ENCODE measurements at regions not wholly inside any gene's neighbourhood (a gene's known extent, or its start where the extent isn't known, plus 50 kb on each side); places are given as distances from the start of the nearest gene placed in this dataset.
"Not testable (repeated sequence)": the region's sequence is repeated elsewhere in the genome, so short reads cannot be mapped to it uniquely, and the experiment has no call there.

DNA sequence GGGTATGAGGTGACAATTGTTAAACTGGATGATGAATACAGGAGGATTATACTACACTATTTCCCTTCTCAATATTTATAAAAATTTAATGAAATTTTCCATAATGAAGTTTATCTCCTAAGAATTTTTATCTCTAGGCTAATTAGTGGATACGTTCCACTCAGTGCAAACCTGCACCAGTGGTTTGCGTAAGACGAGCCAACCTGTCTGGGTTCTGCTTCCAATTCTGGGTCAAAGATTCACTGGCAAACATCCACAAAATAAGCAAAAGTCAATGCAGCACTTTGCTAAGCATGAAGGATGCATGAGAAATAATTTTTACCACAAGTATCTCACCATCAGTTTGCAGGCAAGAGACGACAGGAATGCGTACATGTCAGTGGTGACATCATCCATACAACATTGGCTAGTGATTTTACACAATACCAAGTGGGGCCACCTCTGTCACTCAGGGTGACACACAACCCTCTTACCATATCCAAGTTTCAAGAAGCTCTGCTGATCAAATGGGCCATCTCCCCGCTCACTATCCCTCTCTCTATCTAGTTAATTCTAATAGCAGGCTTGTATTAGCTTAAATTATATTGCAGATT is 51.7 kb downstream of the FAM50B start:
- no peak for DNase-seq (ENCODE audit: low read depth in 2 of 3, low spot score in 2 of 3)

GRCh38 chr6:3902871-3903648 is 53.9 kb downstream of the FAM50B start:
- no peak for DNase-seq (ENCODE audit: low read depth in 2 of 3, low spot score in 2 of 3)

DNA sequence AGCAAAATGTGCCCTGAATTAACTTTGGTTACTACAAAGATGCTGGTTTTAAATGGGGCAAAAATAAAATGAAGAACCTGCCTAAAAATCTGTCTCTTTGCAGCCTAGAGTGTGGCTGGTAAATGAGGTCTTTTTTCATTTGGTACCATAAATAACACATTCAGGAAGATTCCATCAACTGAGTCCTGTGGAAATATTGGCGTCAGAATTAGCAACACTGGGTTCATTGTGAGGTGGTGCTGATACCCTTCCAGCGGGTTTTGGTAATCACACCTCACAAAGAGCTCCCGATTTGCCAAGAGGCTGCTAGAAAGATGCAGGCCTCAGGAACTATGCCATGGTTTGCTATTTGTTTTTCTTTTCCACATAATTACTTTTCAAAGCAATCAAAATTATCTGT is 55.3 kb downstream of the FAM50B start:
- no peak for DNase-seq (ENCODE audit: low read depth in 2 of 3, low spot score in 2 of 3)

DNA sequence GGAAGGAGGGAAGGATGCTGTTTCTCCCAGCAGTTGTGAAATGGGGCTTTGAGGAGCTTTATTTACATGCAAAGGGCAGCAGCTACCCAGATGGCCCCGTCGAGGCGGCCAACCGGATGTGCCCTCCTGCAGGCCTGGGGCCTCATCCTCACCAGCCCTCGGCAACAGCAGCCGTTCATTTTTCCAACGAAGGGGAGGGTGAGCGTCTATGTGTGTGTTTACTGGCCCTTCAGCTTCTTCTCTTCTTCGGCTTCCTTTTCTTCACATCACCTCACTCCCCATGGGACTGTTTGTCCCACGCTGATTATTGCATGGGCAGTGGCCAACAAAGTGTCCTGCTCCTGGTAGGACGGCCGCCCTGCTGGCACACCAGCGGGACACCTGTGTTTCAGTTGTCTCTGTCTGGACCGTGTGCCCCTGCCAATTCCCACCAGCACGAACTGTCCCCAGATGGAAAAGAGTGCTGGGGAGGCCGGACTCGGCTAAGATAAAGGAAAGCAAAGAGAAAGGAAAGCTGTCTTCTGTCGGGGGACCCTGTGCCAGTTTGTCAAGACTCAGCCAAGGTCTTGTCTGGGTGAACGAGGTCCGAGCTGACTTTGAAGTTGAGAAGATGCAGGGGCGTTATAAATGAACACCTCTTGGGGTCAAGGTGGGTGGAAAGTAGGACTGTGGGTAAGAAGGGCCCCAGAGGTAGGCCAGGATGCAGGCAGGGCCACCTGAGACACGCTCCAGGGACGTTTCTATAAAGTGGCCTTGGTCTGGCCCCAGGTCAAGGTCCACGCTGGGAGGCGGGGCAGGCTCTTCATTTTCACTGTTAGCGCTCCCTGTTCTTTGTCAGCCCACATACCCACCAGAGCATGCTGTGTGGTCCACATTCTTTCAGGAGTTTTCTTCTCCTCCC is 57.0 kb downstream of the FAM50B start:
- no peak for DNase-seq (ENCODE audit: low read depth in 2 of 3, low spot score in 2 of 3)

DNA sequence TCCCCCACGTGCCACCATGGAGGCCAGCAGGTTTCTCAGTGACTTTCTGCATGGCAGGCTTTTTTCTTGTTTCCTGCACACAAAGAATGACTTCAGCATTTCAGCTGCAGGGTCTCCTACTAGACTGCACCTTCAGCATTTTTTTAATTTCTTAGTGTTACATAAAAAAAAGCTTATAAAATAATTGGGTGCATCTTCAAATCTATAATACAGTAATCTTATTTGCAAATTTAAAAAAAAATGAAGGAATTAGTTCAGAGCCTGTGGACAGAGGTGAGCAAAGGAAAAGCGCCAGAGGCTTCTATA is 57.6 kb downstream of the FAM50B start:
- DNase-seq (ENCODE audit: low read depth in 2 of 3, low spot score in 2 of 3): no peak

DNA sequence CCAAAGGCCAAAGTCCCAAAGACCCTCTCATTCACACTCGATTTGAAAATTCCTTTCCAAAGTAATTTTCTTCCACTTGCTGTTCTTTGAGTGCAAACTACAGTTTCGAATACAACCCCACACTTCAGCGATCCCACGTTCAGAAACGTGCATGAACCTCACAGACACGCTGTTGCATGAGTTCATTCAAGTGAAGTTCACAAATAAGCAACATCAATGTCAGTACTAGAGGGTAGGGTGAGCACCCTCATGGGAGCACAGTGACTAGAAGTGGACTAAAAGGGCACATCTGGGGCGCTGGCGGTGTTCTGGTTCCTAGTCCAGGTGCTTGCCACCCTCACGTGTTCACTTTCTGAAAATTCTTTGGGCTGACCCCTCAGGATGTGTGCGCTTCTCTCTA is 59.0 kb downstream of the FAM50B start:
- no peak for DNase-seq (ENCODE audit: low read depth in 2 of 3, low spot score in 2 of 3)

DNA sequence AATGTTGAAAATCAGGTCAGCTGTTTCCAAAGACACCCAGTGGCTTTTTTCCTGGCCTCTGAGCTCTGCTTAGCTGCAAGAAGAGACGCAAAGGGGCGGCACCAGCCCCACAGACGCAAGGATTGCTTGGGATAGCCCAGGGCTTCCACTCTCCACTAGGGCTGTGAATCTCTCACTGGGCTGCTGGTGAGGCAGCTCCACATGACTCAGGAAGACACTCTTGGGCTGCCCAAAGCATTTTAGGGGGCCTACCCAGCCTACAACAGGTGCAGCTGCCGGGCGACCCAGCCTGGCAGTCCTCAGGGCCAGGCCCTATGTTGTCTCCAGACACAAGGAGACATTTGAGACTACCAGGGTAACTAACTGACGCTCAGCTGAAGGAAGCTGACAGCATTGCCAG is 59.8 kb downstream of the FAM50B start:
- DNase-seq (ENCODE audit: low read depth in 2 of 3, low spot score in 2 of 3): no peak

DNA sequence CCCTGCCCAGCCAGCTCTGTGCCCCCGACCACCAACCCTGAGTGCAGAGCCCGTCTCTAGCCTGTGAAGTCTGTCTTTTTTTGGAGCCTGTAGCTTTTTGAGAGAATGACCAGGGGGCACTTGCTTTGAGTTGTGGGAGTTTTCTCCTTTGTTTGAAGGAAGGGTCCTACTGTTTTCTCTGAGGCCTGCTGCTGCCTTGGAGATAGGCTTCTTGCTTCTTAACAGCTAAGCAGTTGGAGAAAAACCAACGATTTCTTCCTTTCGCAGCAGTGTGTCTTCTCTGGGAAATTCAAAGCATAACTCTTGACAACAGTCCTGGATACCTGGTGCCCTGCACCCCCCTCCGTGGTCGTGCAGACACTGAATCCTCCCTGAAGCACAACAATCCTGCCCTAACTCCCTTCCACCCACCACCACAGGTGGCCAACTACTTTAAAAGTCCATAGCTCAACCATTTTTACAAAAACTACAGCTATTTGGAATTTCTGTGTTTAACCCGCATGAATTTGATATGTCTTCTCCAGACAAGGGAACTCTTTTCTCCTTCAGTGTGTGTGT is 61.0 kb downstream of the FAM50B start:
- DNase-seq (ENCODE audit: low read depth in 2 of 3, low spot score in 2 of 3): no peak

DNA sequence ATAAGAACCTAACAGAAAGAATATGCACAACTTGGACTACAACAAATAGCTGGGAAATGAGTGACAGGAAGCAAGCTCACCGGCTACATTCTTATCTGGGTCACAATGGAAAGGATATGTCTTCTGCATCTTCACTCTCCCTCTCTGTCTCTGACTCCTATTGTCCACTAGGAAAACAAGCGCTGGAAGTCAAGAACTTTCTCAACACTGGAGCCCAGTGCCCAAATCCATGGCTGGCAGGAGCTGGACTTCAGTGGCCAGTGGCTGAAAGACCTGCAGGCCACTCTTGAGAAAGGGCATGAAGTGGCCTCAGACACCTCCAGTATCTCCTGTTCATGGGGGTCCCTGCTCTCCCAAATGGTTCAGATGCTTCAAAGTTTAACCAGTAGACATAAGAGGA is 62.0 kb downstream of the FAM50B start:
- no peak for DNase-seq (ENCODE audit: low read depth in 2 of 3, low spot score in 2 of 3)

DNA sequence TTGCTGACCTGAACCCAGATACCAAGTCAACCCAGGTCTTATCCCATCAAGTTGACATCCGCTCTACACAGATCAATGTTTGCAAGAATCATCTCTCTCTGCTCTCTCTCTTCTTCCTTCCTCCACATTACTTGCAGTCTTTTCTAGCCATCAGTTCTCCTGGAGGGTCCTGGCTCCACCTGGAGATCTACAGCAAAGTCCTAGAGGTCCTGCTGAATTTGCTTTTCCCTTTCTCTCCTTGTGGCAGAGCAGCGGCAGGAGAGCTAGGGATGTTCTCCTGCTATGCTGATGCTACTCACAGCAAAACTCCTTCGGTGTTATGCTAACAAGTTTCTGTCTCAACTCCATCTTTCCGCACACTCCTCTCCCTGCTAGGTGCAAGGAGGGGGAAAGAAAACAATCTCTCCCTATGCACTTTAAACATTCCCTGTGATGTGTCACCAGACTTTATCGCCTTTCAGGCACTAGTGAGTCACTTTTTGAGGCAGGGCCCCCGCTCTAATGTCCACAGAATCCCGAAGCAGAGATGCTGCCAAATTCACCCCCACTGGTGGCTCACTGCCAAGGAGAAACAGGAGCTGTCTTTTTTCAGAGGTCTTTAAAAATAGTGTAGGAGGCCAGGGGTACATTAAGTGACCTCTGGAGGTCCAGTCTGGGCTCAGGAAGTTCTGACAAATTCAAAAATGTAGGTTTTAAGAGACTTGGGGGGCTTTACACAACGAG is 62.6 kb downstream of the FAM50B start:
- no peak for DNase-seq (ENCODE audit: low read depth in 2 of 3, low spot score in 2 of 3)

DNA sequence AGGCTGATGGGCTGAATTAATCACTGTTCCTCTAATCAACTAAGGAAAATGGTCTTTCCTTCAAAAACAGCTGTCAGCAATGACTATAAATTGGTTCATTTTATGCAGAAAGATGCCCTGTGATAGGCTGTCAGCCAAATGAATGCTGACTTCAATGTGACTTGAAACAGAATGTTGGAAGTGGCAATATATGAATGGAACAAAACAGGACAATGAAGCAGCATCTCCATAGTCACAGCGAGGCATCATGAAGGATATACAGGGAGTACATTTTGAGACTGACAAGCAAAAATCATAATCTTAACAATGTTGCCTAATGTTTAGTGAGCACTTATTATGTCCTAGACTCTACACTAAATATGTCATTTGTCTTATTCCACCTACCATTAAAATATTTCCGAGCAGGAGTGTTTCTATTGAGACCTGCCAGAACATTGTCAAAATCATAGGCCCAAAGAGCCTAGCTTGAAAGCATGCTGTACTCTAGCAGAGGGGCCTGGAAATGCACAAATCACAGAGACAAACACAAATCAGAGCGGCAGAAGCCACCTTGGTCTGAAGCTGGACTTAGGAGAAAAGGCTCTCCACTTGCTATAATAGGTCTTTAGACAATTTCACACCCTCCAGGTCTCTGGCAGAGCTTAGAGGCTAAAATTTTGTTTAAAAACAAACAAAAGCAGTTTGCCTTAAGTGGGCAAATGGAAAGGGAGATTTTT is 63.3 kb downstream of the FAM50B start:
- DNase-seq (ENCODE audit: low read depth in 2 of 3, low spot score in 2 of 3): no peak

DNA sequence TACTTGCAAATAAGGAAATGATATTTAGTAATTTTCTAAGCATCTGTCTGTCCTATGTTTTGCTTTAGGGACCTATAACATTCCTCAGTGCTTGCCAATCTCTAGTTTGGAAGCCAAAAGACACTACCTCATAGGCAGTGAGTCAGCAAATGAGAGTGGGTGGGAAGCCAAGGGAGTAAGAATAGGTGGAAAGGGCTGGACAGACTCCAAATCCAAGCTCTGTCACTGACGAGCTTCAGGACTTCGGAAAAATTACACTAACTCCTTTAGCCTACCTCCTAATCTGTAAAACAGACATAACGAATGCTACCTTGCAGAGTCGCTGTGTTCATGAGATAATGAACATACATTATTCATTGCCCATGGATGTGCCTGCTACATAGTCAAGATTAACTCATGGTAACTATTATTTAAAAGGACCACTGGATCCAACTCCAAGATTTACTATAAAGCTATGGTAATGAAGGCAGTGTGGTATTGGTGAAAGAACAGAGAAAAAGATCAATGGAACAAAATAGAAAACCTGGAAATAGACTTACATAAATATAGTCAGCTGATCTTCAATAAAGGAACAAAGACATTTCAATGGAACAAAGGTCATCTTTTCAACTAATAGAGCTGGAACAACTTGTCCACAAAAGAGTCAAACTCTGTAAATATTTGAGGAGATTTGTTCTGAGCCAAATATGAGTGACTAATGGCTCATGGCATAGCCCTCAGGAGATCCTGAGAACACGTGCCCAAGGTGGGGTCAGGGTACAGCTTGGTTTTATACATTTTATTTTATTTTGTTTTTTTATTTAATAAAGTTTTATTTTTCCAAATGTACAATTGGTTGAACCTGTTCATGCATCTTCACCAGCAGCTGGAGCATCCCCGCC is 64.1 kb downstream of the FAM50B start:
- DNase-seq (ENCODE audit: low read depth in 2 of 3, low spot score in 2 of 3): no peak

DNA sequence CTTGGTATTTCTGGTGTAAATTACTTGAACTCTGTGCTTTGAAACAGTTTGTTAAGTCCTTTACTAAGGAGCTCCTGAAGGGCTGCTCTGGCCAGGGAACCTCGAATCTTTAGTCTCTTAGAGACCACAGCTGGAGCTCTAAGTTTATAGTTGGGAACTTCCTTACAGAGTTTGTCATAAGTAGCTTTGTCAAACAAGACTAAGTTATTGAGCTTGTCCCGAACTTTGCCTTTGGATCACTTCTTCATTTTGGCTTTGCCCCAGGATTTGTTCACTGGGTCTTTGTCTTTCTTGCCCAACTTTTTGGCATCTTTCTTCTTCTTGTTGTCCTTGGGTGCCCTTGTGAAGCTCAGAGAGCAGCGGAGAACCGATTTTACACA is 64.8 kb downstream of the FAM50B start:
- DNase-seq (ENCODE audit: low read depth in 2 of 3, low spot score in 2 of 3): no peak

- DNase-seq (ENCODE audit: low read depth in 2 of 3, low spot score in 2 of 3): no peak
These were observed 66.1 kb downstream of the FAM50B start for GRCh38 chr6:3915076-3915791.

DNA sequence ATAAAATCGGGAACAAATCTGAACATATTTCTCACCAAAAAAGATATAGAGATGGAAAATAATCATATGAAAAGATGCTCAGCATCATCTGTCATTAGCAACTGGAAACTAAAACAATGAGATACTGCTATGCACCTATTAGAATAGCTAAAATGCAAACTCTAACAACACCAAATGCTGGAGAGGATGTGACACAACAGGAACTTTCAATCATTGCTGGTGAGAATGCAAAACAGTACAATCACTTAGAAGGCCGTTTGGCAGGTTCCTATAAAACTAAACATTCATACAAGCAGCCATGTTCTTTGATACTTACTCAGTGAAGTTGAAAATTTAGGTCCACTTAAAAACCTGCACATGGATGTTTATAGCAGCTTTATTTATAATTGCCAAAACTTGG is 67.0 kb downstream of the FAM50B start:
- no peak for DNase-seq (ENCODE audit: low read depth in 2 of 3, low spot score in 2 of 3)

DNA sequence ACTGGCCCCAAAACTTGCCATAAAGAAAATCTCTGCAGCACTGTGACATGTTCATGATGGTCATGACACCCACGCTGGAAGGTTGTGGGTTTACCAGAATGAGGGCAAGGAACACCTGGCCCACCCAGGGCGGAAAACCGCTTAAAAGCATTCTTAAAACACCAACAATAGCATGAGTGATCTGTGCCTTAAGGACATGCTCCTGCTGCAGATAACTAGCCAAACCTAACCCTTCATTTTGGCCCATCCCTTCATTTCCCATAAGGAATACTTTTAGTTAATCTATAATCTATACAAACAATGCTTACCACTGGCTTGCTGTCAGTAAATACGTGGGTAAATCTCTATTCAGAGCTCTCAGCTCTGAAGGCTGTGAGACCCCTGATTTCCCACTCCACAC is 67.6 kb downstream of the FAM50B start:
- DNase-seq (ENCODE audit: low read depth in 2 of 3, low spot score in 2 of 3): not testable (repeated sequence)

DNA sequence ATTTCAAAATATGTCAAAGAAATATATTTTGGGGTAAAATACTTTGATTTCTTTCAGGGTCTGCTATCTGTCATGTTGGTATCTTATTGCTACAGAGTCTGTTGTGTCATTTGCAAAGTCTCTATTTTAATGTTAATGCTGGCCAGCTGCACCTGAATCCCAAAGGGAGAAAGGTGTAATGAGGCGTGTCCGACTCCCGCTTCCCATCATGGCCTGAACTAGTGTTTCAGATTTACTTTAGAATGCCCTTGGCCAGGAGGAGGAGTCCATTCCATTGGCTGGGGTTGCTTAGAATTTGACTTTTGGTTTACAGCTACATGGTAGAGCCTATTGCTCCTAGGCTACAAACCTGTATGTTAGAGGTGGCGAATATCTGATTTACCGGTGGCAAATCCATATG is 69.3 kb downstream of the FAM50B start:
- DNase-seq (ENCODE audit: low read depth in 2 of 3, low spot score in 2 of 3): no peak

GRCh38 chr6:3919130-3919628 is 70.0 kb downstream of the FAM50B start:
- DNase-seq (ENCODE audit: low read depth in 2 of 3, low spot score in 2 of 3): no peak
